GM12892 (cell line): ENCODE measurements at regions not wholly inside any gene's neighbourhood (a gene's known extent, or its start where the extent isn't known, plus 50 kb on each side); places are given as distances from the start of the nearest gene placed in this dataset.

Experiments
- POLR2A ChIP-seq: IDR thresholded peaks from 2 replicates; pipeline ENCODE4 v1.6.1; 2011; ENCODE audit warnings: low read depth, low read length, control low read depth
- POLR2AphosphoS5 ChIP-seq: IDR thresholded peaks from 2 replicates; pipeline ENCODE4 v1.6.1; 2011; ENCODE audit warnings: low read depth, low read length, control low read depth
- TAF1 ChIP-seq: IDR thresholded peaks from 2 replicates; pipeline ENCODE4 v1.6.1; 2011; ENCODE audit warnings: low read depth, mild to moderate bottlenecking, control low read depth, low read length, borderline replicate concordance

DNA sequence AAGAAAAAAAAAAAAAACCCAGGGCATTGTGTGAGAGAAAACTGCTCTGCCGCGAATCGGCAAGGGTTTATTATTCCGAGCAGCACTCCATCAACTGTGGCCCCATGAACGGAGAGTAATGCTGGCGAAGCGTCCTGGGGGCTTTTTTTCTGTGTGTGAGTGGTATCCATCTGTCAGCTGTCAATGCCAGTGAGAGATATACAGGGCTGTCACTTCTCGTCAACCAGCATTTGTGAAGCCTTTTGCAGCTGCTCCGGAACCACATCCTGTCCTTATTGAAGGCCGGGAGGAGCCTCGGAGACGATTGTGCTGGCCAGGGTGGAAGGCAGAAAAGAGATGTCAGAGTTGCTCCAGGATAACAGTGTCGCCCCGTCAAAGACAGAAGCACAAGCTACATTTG lies 356.9 kb upstream of the SMIM21 start:
- TF ChIP-seq POLR2AphosphoS5 = no peak
- no peak for TF ChIP-seq TAF1
- no peak for TF ChIP-seq POLR2A
